Endodermal cell (in vitro differentiated cells): ENCODE measurements at regions not wholly inside any gene's neighbourhood (a gene's known extent, or its start where the extent isn't known, plus 50 kb on each side); places are given as distances from the start of the nearest gene placed in this dataset.

Experiments
- DNase-seq: peaks from one replicate; pipeline ENCODE4 v3.0.0-alpha.2; 2017
- H3K27ac ChIP-seq: 2 replicates; pipeline ENCODE4 v1.5.1; 2013; ENCODE audit warnings: mild to moderate bottlenecking, low read depth, low read length, moderate library complexity
- H3K27me3 ChIP-seq: 2 replicates; pipeline ENCODE4 v1.6.1; 2013; ENCODE audit warnings: mild to moderate bottlenecking, low read length, moderate library complexity; ENCODE audit not compliant: insufficient read depth, control insufficient read depth, poor library complexity, severe bottlenecking
- H3K36me3 ChIP-seq: 2 replicates; pipeline ENCODE4 v1.7.0; 2013; ENCODE audit warnings: mild to moderate bottlenecking, low read length, moderate library complexity; ENCODE audit not compliant: control insufficient read depth, insufficient read depth
- H3K4me1 ChIP-seq: one replicate; pipeline ENCODE4 v1.7.0; 2013; ENCODE audit warnings: low read length; ENCODE audit not compliant: control insufficient read depth, insufficient read depth
- H3K4me3 ChIP-seq: 2 replicates; pipeline ENCODE4 v1.5.1; 2013; ENCODE audit warnings: mild to moderate bottlenecking, low read length, moderate library complexity
- H3K9ac ChIP-seq: 2 replicates; pipeline ENCODE4 v1.6.1; 2013; ENCODE audit warnings: mild to moderate bottlenecking, low read length, moderate library complexity; ENCODE audit not compliant: poor library complexity, severe bottlenecking; ENCODE audit errors: extremely low read depth
- H3K9me3 ChIP-seq: 2 replicates; pipeline ENCODE4 v1.6.1; 2013; ENCODE audit warnings: mild to moderate bottlenecking, low read length, moderate library complexity; ENCODE audit not compliant: control insufficient read depth
- H3K27ac Mint-ChIP-seq: 2 replicates; pipeline ENCODE4 v1.8.0; 2020; ENCODE audit warnings: mixed read lengths
- H3K27me3 Mint-ChIP-seq: 2 replicates; pipeline ENCODE4 v1.8.0; 2021; ENCODE audit warnings: mild to moderate bottlenecking, mixed read lengths; ENCODE audit not compliant: insufficient read depth
- H3K36me3 Mint-ChIP-seq: 2 replicates; pipeline ENCODE4 v1.8.0; 2020; ENCODE audit warnings: low read depth, mixed read lengths
- H3K4me1 Mint-ChIP-seq: 2 replicates; pipeline ENCODE4 v1.8.0; 2020; ENCODE audit warnings: mixed read lengths
- H3K4me3 Mint-ChIP-seq: 2 replicates; pipeline ENCODE4 v1.8.0; 2020; ENCODE audit warnings: mild to moderate bottlenecking, moderate library complexity, mixed read lengths
- H3K9me3 Mint-ChIP-seq: 2 replicates; pipeline ENCODE4 v1.8.0; 2020; ENCODE audit warnings: mild to moderate bottlenecking, mixed read lengths
- WGBS, 2 experiments: methylation state at CpG; one replicate each; pipeline versions ENCODE4 v1.1.5 to v1.1.7; 2013; ENCODE audit warnings: missing lambda C conversion rate in 2 of 2, mixed read lengths in 1 of 2; ENCODE audit not compliant: insufficient coverage in 1 of 2, insufficient read length in 1 of 2; 5-methylcytosine and 5-hydroxymethylcytosine counted together
- TF ChIP-seq, protein P1 (sequence below): fragments of 200-600 bp; sonication (generic); conservative IDR thresholded peaks from 2 replicates; pipeline ENCODE4 v1.5.0; 2021; ENCODE audit warnings: antibody characterized with exemption, mild to moderate bottlenecking

DNA sequence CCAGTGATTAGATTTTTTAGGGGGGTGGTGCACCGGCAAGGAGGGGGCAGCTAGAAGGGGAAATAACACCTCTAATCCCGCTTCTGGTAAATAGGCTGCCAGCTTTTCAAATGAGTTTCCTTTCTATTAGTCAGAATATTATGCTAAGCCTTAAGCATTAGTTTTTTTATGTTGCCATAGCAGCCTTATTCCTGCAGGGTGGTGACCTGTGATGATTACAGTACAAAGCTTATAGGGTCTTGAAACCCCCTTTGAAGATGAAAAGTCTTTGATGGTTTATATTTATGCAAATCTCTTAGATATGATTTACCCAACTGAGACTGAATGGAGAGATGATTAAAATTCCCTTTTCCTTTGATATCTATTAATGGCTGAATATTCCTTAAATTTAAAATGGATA is 109.8 kb downstream of the ZIC5 start:
- no peaks in the 10 kb centered on the region for H3K36me3 Mint-ChIP-seq
- WGBS, 2 experiments, result 79 to 83% methylated on average over 2 of the region's 2 CpGs
- Histone ChIP-seq H3K4me1 (no peaks in the 10 kb centered on the region), H3K27me3 (no peaks in the 10 kb centered on the region), H3K4me3 (no peak overlapping the region), H3K27ac (peak overlapping the region; percentile 99), H3K36me3 (no peaks in the 10 kb centered on the region), H3K9me3 (no peaks in the 10 kb centered on the region), H3K9ac (no peak overlapping the region)
- no peaks in the 10 kb centered on the region for H3K27me3 Mint-ChIP-seq
- no peak overlapping the region for H3K4me3 Mint-ChIP-seq
- no peaks in the 10 kb centered on the region for H3K9me3 Mint-ChIP-seq
- peaks cover 44% of the 10 kb centered on the region for H3K4me1 Mint-ChIP-seq
- DNase-seq, result no peak
- no peak overlapping the region for H3K27ac Mint-ChIP-seq
- TF ChIP-seq, protein P1, sequence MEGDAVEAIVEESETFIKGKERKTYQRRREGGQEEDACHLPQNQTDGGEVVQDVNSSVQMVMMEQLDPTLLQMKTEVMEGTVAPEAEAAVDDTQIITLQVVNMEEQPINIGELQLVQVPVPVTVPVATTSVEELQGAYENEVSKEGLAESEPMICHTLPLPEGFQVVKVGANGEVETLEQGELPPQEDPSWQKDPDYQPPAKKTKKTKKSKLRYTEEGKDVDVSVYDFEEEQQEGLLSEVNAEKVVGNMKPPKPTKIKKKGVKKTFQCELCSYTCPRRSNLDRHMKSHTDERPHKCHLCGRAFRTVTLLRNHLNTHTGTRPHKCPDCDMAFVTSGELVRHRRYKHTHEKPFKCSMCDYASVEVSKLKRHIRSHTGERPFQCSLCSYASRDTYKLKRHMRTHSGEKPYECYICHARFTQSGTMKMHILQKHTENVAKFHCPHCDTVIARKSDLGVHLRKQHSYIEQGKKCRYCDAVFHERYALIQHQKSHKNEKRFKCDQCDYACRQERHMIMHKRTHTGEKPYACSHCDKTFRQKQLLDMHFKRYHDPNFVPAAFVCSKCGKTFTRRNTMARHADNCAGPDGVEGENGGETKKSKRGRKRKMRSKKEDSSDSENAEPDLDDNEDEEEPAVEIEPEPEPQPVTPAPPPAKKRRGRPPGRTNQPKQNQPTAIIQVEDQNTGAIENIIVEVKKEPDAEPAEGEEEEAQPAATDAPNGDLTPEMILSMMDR, result peak; percentile 31

DNA sequence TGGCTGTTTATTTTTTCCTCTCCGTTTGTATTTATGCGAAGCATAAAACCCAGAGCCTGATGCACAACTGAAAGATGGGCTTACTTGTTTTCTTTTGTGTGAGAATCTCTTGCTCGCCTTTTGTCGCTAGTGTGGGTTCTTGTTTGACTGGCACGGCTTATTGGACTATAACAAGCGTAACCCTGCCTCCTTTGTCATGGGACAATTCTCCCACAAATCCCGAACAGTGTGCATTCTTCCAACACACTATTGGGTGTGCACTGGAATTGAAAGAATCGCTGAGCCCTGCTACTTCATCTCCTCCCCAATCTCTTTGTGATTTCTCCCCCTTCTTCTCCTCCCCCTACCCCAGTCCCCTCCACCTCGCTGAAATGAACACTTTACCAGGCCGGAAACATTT is 110.8 kb downstream of the ZIC5 start:
- TF ChIP-seq, protein P1, result no peak
- H3K9me3 Mint-ChIP-seq, result no peaks in the 10 kb centered on the region
- Histone ChIP-seq H3K9me3 (no peaks in the 10 kb centered on the region), H3K9ac (no peak overlapping the region), H3K4me3 (no peak overlapping the region), H3K27ac (peak overlapping the region; percentile 99), H3K4me1 (no peaks in the 10 kb centered on the region), H3K36me3 (no peaks in the 10 kb centered on the region), H3K27me3 (no peaks in the 10 kb centered on the region)
- H3K36me3 Mint-ChIP-seq, result no peaks in the 10 kb centered on the region
- no peak for DNase-seq
- 71 to 77% methylated on average over 4 to 10 of the region's 10 CpGs for WGBS, 2 experiments
- H3K4me1 Mint-ChIP-seq, result peaks cover 50% of the 10 kb centered on the region
- no peak overlapping the region for H3K27ac Mint-ChIP-seq
- no peak overlapping the region for H3K4me3 Mint-ChIP-seq
- no peaks in the 10 kb centered on the region for H3K27me3 Mint-ChIP-seq

DNA sequence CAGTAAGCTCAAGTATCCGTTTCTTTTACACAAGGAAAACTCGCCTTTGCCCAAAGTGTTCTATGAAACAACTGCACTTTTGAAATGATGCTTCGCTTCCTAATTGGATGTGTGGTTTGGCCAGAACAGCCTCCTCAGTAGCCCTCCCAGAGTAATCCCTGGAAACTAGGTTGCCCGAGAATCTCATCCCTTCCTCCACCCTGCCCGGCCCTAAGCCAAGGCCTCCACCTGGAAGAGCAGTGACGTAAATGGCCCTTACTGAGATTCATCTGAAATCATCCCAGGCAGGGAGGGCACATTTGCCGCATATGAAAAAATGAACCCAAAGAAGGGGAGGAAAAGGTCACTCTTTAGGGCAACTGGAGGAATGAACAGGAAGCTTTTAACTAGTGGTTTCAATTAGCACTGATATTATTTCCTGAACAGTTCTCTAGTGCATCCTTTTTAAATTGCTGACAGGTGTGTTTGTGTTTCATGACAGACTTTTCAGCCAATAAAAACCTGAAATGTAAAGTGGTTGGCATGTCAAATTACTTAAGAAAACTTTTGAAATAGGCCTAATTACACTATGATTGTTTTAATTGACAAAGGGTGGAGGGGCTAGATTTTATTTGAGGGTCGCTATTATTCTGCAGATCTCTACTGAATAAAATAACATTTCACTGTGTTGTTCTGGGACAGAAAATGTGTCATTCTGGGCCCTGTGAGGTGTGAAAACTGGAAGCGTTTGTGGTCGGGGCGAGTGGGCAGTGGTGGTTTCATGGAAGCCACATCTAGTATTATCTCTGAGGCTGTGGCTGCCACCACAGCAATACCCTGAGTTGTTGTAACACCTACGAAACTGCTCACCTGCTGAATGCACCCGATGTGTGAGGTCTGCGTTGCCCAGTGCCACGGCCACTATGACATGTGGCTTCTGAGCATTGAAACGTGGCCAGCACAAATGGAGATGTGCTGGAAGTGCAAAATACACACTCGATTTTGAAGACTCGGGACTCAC is 112.1 kb downstream of the ZIC5 start:
- Histone ChIP-seq H3K9ac (no peak overlapping the region), H3K27me3 (no peaks in the 10 kb centered on the region), H3K27ac (peak overlapping the region; percentile 45), H3K4me1 (no peaks in the 10 kb centered on the region), H3K9me3 (no peaks in the 10 kb centered on the region), H3K36me3 (no peaks in the 10 kb centered on the region), H3K4me3 (no peak overlapping the region)
- Mint-ChIP-seq H3K27ac (no peak overlapping the region), H3K27me3 (no peaks in the 10 kb centered on the region), H3K9me3 (no peaks in the 10 kb centered on the region), H3K4me3 (no peak overlapping the region), H3K36me3 (no peaks in the 10 kb centered on the region), H3K4me1 (peaks cover 52% of the 10 kb centered on the region)
- DNase-seq, result no peak
- TF ChIP-seq, protein P1, result no peak
- WGBS, 2 experiments, result 90 to 95% methylated on average over 12 to 17 of the region's 18 CpGs
